Calu3 (cell line): ENCODE measurements at regions not wholly inside any gene's neighbourhood (a gene's known extent, or its start where the extent isn't known, plus 50 kb on each side); places are given as distances from the start of the nearest gene placed in this dataset.
"Not testable (repeated sequence)": the region's sequence is repeated elsewhere in the genome, so short reads cannot be mapped to it uniquely, and the experiment has no call there.

ENCODE experiments used
- BruUV-seq: library from RNA; stranded (reverse); fragments of 400-500 nt; replicated peaks from 2 replicates; lab custom pipeline; 2021; lab: Mats Ljungman, UMichigan
- CTCF ChIA-PET: fragments of 300-600 bp; sonication (Branson Sonifier 250); formaldehyde crosslinking; loops from one replicate; lab custom pipeline; 2022; ENCODE audit warnings: antibody characterized with exemption; lab: Charles Lee
- DNase-seq: peaks from one replicate; pipeline ENCODE4 v3.0.0; 2022
- H3K27ac Mint-ChIP-seq: one replicate; pipeline ENCODE4 v1.8.0; 2022; ENCODE audit warnings: mixed read lengths; ENCODE audit not compliant: unreplicated experiment
- H3K27me3 Mint-ChIP-seq: one replicate; pipeline ENCODE4 v1.8.0; 2022; ENCODE audit warnings: mixed read lengths; ENCODE audit not compliant: unreplicated experiment
- H3K36me3 Mint-ChIP-seq: one replicate; pipeline ENCODE4 v1.8.0; 2022; ENCODE audit warnings: mild to moderate bottlenecking, moderate library complexity, mixed read lengths; ENCODE audit not compliant: insufficient read depth, unreplicated experiment
- H3K4me1 Mint-ChIP-seq: one replicate; pipeline ENCODE4 v1.8.0; 2022; ENCODE audit warnings: mild to moderate bottlenecking, low read depth, mixed read lengths; ENCODE audit not compliant: unreplicated experiment
- H3K4me3 Mint-ChIP-seq: one replicate; pipeline ENCODE4 v1.8.0; 2022; ENCODE audit warnings: mild to moderate bottlenecking, low read depth, moderate library complexity, mixed read lengths; ENCODE audit not compliant: unreplicated experiment
- H3K9me3 Mint-ChIP-seq: one replicate; pipeline ENCODE4 v1.8.0; 2022; ENCODE audit warnings: low read depth, mixed read lengths; ENCODE audit not compliant: unreplicated experiment
- CTCF ChIP-seq: fragments of 200-600 bp; IDR thresholded peaks from one replicate; pipeline ENCODE4 v1.8.0; 2022; ENCODE audit warnings: antibody characterized with exemption; ENCODE audit not compliant: unreplicated experiment
- intact Hi-C: fragments of 100-400 bp; cut with micrococcal nuclease; formaldehyde crosslinking; loops from one replicate; pipeline ENCODE4 v1.10.0; 2022; ENCODE audit not compliant: unreplicated experiment

- Mint-ChIP-seq H3K4me3 (no peak overlapping the region), H3K36me3 (no peaks in the 10 kb centered on the region), H3K27ac (no peak overlapping the region), H3K9me3 (peaks cover 11% of the 10 kb centered on the region), H3K4me1 (no peaks in the 10 kb centered on the region), H3K27me3 (no peaks in the 10 kb centered on the region)
- DNase-seq, result no peak
- CTCF ChIA-PET, result no interaction called here
- TF ChIP-seq CTCF, result no peak
- intact Hi-C loops, result no loop called here
- BruUV-seq, result no TSS peak
Observed at GRCh38 chr12:47478426-47478825, 227.4 kb downstream of the RPAP3 start.

DNA sequence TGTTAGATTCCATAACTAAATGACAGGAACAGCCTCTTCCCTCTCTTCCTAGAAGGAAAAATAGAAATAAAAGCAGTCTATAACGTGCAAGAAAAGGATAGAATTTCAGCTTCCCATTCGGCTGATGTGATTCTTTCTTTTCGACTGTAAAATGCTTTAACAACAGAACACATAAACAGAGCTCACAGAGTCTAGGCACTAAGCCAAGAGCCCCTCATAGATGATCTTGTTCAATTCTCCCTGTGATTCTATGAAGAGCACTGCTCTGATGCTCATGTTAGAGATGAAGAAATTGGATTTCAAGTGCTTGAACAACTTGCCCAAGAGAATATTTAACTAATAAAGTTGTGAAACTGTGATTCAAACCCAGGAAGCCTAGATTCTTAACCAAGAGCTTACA is 232.7 kb downstream of the RPAP3 start:
- intact Hi-C loops, result no loop called here
- no peak overlapping the region for H3K27ac Mint-ChIP-seq
- TF ChIP-seq CTCF, result no peak
- DNase-seq, result no peak
- CTCF ChIA-PET, result no interaction called here
- no peaks in the 10 kb centered on the region for H3K36me3 Mint-ChIP-seq
- BruUV-seq, result no TSS peak
- H3K4me1 Mint-ChIP-seq, result no peaks in the 10 kb centered on the region
- H3K27me3 Mint-ChIP-seq, result no peaks in the 10 kb centered on the region
- no peak overlapping the region for H3K4me3 Mint-ChIP-seq
- H3K9me3 Mint-ChIP-seq, result peaks cover 7% of the 10 kb centered on the region

DNA sequence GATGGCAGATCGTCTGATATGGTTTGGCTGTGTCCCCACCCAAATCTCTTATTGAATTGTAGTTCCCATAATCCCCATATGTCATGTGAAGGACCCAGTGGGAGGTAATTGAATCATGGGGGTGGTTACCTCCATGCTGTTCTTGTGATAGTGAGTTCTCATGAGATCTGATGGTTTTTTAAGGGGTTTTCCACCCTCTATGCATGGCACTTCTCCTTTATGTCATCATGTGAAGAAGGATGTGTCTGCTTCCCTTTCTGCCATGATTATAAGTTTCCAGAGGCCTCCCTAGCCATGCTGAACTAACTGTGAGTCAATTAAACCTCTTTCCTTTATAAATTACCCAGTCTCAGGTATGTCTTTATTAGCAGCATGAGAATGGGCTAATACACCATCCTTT is 235.5 kb downstream of the RPAP3 start:
- H3K9me3 Mint-ChIP-seq, DNase-seq, H3K4me1 Mint-ChIP-seq, H3K27ac Mint-ChIP-seq, H3K36me3 Mint-ChIP-seq, H3K27me3 Mint-ChIP-seq, BruUV-seq, intact Hi-C loops, H3K4me3 Mint-ChIP-seq: not testable (repeated sequence)
- CTCF ChIA-PET, result interaction anchor here (0.6 kb wide), 1 partner anchor 85 kb away, joined by 4 read pairs; no protein-coding TSS in a partner anchor

GRCh38 chr12:47463918-47464317 is 241.9 kb downstream of the RPAP3 start:
- DNase-seq, BruUV-seq: not testable (repeated sequence)
- H3K9me3 Mint-ChIP-seq, result peaks cover 12% of the 10 kb centered on the region

DNA sequence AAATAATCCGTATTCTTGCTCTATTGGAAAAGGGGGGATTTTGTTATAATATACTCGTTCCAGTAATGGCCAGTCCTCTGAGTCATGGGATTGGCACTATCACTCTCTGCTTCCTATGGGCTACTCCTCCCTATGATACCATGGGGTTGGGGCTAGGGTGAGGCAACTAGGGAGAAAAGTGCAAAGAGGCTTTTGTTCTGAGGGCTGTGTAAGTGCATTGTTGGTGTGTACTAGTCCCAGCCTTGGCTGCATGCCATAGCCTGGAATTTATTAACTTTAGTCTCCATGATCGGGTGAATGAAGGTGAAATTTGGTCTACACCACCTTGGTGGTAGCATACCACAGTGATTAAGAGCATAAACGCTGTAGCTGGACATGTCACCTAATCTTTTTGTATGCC is 247.6 kb downstream of the RPAP3 start:
- peak overlapping the region; percentile 92 for H3K27ac Mint-ChIP-seq
- no peak overlapping the region for H3K4me3 Mint-ChIP-seq
- peaks cover 22% of the 10 kb centered on the region for H3K4me1 Mint-ChIP-seq
- peaks cover 7% of the 10 kb centered on the region for H3K36me3 Mint-ChIP-seq
- CTCF ChIA-PET, result interaction anchor here (0.5 to 1.5 kb wide), 3 partner anchors 57 to 283 kb away, joined by 3 to 9 read pairs (median 3); no protein-coding TSS in a partner anchor
- no peak for TF ChIP-seq CTCF
- DNase-seq, result peak; percentile 92
- peaks cover 10% of the 10 kb centered on the region for H3K9me3 Mint-ChIP-seq
- no peaks in the 10 kb centered on the region for H3K27me3 Mint-ChIP-seq
- BruUV-seq, result no TSS peak
- intact Hi-C loops, result no loop called here

More at GRCh38 chr12:47463918-47464317, 241.9 kb downstream of the RPAP3 start:
- CTCF ChIA-PET, intact Hi-C loops, H3K36me3 Mint-ChIP-seq, H3K27me3 Mint-ChIP-seq, H3K4me3 Mint-ChIP-seq, H3K27ac Mint-ChIP-seq: not testable (repeated sequence)
- H3K4me1 Mint-ChIP-seq, result peaks cover 11% of the 10 kb centered on the region
